SK-N-MC (cell line): ENCODE measurements at regions not wholly inside any gene's neighbourhood (a gene's known extent, or its start where the extent isn't known, plus 50 kb on each side); places are given as distances from the start of the nearest gene placed in this dataset.

ENCODE experiments used
- EZH2 ChIP-seq: fragments of 200-600 bp; sonication (generic); IDR thresholded peaks from one replicate; pipeline ENCODE4 v1.6.1; 2017; ENCODE audit warnings: antibody characterized with exemption
- POLR2AphosphoS5 ChIP-seq: IDR thresholded peaks from 2 replicates; pipeline ENCODE4 v1.6.1; 2012; ENCODE audit warnings: mild to moderate bottlenecking, low read depth, low read length, borderline replicate concordance

DNA sequence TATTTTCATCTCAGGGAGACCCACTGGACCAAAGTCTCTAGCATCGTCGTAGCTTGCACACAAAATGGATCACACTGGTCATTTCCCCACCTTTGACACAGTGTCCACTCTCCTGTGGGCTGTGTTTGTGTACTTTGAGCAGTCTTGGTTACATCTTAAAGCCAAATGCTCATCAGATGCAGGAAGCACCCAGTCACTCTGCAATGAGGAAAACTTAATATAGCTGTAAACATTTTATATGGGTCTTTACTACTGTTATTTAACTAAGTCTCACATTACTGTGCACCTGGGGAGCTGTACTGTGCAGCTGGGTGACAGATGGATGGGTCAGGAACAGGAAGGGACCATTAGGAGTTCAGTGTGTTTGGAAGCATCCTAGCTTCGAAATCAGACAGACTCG, 109.0 kb upstream of the CXCR4 start:
- TF ChIP-seq EZH2, result no peak
- TF ChIP-seq POLR2AphosphoS5, result no peak
